ENCODE measurements at regions not wholly inside any gene's neighbourhood (a gene's known extent, or its start where the extent isn't known, plus 50 kb on each side); places are given as distances from the start of the nearest gene placed in this dataset.

DNA sequence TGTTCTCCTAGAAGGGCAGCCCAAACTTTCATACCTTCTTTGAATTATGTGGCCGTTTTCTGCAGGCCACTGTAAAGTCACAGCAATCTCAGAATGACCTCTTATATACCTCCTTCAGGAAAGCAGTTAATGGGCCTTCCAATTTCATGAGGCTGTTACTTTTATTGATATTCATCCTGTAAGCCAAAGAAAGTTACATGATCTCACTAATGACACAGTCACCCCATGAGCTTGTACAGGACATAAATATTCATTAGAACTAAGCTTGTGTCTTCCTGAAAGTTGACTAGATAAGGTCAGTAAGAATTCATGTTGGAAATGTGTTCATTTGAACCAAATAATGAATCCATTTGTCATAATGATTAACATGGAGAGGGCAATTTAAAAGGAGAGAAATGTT, 283.1 kb upstream of the NWD2 start:
- DNase-seq (ENCODE audit: low spot score): no peak
- no peak overlapping the region for H3K4me3 Mint-ChIP-seq
- peaks cover 3% of the 10 kb centered on the region for H3K9me3 Mint-ChIP-seq
- no peaks in the 10 kb centered on the region for H3K4me1 Mint-ChIP-seq (ENCODE audit: low read depth in 2 of 2)
- H3K27me3 Mint-ChIP-seq: no peaks in the 10 kb centered on the region
- H3K27ac Mint-ChIP-seq: no peak overlapping the region
- no peak for ATAC-seq
- no peaks in the 10 kb centered on the region for H3K36me3 Mint-ChIP-seq

DNA sequence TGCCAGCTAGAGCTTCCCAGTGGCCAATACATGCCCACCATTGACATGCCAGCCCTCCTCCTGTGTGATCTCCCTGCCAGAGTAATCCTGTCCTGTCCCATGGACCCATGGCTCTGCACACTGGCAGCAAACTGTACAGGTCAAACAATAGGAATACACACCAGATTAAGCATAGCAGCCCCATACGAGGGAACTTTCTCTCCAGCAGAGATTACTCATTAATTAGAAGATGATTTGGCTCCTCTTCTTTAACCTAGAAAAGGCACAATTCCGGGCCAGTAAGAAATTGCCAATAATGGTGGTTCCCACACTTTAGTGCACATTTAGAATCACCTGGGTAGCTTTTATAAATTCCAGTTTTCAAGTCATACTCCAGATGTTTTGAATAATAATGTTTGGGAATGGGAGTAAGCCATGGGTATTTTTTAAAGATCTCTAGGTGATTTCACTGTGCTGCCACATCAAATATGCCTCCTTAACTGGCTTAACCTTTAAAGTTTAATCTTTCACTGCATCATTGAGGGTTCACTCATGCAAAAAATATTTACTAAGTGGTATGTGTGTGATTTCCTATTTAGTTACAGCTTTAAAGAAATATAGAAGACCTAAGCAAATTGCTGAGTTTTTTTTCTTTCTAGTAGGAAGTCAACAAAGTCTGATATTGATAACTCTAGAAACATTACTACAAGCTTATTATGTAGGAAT, 277.6 kb upstream of the NWD2 start:
- no peak overlapping the region for H3K27ac Mint-ChIP-seq
- DNase-seq (ENCODE audit: low spot score) (no peak), ATAC-seq (no peak)
- H3K4me1 Mint-ChIP-seq (ENCODE audit: low read depth in 2 of 2): no peaks in the 10 kb centered on the region
- H3K27me3 Mint-ChIP-seq: no peaks in the 10 kb centered on the region
- no peak overlapping the region for H3K4me3 Mint-ChIP-seq
- no peaks in the 10 kb centered on the region for H3K36me3 Mint-ChIP-seq
- peaks cover 11% of the 10 kb centered on the region for H3K9me3 Mint-ChIP-seq

DNA sequence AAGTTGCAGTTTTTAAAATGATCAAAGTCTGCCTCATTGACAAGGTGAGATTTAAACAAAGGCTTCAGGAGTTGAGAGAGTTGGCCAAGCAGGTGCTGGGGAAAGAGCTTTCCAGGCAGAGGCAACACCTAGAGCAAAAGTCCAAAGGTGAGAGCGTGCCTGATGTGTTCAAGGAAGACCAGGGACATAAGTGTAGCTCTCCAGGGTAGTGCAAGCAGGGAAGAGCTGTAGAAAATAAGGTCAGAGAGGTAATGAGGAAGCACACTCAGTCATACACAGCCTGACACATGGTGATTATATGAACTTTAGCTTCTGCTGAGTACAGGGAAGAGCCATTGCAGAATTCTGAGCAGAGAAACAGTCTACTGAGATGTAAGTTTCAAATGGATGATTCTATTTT, 265.0 kb upstream of the NWD2 start:
- no peaks in the 10 kb centered on the region for H3K4me1 Mint-ChIP-seq (ENCODE audit: low read depth in 2 of 2)
- DNase-seq (ENCODE audit: low spot score) (no peak), ATAC-seq (no peak)
- peaks cover 10% of the 10 kb centered on the region for H3K9me3 Mint-ChIP-seq
- peaks cover 5% of the 10 kb centered on the region for H3K36me3 Mint-ChIP-seq
- no peaks in the 10 kb centered on the region for H3K27me3 Mint-ChIP-seq
- no peak overlapping the region for H3K4me3 Mint-ChIP-seq
- H3K27ac Mint-ChIP-seq: no peak overlapping the region

- H3K9me3 Mint-ChIP-seq: peaks cover 7% of the 10 kb centered on the region
- no peak overlapping the region for H3K27ac Mint-ChIP-seq
- H3K4me3 Mint-ChIP-seq: no peak overlapping the region
- no peaks in the 10 kb centered on the region for H3K36me3 Mint-ChIP-seq
- no peaks in the 10 kb centered on the region for H3K27me3 Mint-ChIP-seq
- H3K4me1 Mint-ChIP-seq (ENCODE audit: low read depth in 2 of 2): no peaks in the 10 kb centered on the region
- no peak for DNase-seq (ENCODE audit: low spot score)
- no peak for ATAC-seq
Measured at GRCh38 chr4:36990128-36990872, 254.2 kb upstream of the NWD2 start.

- Mint-ChIP-seq H3K27me3 (no peaks in the 10 kb centered on the region), H3K9me3 (peaks cover 3% of the 10 kb centered on the region), H3K4me3 (no peak overlapping the region), H3K4me1 (ENCODE audit: low read depth in 2 of 2) (no peaks in the 10 kb centered on the region), H3K36me3 (no peaks in the 10 kb centered on the region), H3K27ac (no peak overlapping the region)
- DNase-seq (ENCODE audit: low spot score): no peak
- no peak for ATAC-seq
Measured at GRCh38 chr4:36997727-36998126, 246.8 kb upstream of the NWD2 start.

GRCh38 chr4:37000281-37000680, 244.3 kb upstream of the NWD2 start:
- DNase-seq (ENCODE audit: low spot score): no peak
- Mint-ChIP-seq H3K27ac (no peak overlapping the region), H3K4me1 (ENCODE audit: low read depth in 2 of 2) (no peaks in the 10 kb centered on the region), H3K36me3 (no peaks in the 10 kb centered on the region), H3K27me3 (no peaks in the 10 kb centered on the region), H3K4me3 (no peak overlapping the region), H3K9me3 (peaks cover 5% of the 10 kb centered on the region)
- no peak for ATAC-seq

- ATAC-seq (no peak), DNase-seq (ENCODE audit: low spot score) (no peak)
- Mint-ChIP-seq H3K4me3 (no peak overlapping the region), H3K36me3 (no peaks in the 10 kb centered on the region), H3K4me1 (ENCODE audit: low read depth in 2 of 2) (no peaks in the 10 kb centered on the region), H3K27me3 (no peaks in the 10 kb centered on the region), H3K9me3 (peaks cover 9% of the 10 kb centered on the region), H3K27ac (no peak overlapping the region)
Measured at GRCh38 chr4:37001688-37002436, 242.7 kb upstream of the NWD2 start.

DNA sequence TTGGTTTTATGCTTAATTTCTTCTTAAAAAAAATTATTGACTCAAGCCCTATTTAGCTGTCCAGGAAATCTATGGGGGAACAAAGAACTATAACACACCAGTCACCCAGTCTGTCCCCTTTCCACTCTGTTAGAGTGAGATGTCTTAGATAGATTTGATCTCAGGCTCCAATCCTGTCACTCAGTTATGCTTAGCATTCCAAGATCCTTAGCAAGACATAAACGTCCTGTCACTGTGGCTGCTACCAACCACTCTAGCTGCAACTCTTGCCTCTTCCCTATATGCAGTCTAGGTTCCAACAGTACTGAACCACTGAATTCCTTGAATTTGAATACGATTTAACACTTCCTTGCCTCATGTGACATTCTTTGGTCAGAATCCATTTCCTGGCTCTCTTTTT, 241.9 kb upstream of the NWD2 start:
- no peaks in the 10 kb centered on the region for H3K27me3 Mint-ChIP-seq
- peaks cover 9% of the 10 kb centered on the region for H3K9me3 Mint-ChIP-seq
- H3K4me1 Mint-ChIP-seq (ENCODE audit: low read depth in 2 of 2): no peaks in the 10 kb centered on the region
- DNase-seq (ENCODE audit: low spot score) (no peak), ATAC-seq (no peak)
- H3K27ac Mint-ChIP-seq: no peak overlapping the region
- no peak overlapping the region for H3K4me3 Mint-ChIP-seq
- H3K36me3 Mint-ChIP-seq: no peaks in the 10 kb centered on the region

DNA sequence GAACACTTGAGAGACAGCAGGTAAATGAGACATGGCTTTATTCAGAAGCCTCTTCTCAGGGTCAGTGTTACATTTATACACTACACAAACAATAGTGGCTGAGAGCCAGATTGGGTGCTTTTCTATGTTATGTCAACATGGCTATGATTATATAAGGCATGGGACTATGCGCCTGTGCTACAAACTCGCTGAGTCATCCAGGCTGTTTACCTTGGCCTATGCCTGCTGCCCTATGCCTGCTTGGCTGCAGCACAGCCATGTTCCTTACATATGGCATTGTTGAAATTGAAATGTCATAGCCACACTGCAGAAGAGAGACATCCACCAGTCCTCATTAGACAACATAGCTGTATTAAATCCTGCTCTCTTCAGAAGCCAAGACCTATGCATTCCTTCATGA, 236.3 kb upstream of the NWD2 start:
- Mint-ChIP-seq H3K4me3 (no peak overlapping the region), H3K36me3 (no peaks in the 10 kb centered on the region), H3K27ac (no peak overlapping the region), H3K4me1 (ENCODE audit: low read depth in 2 of 2) (no peaks in the 10 kb centered on the region), H3K9me3 (peaks cover 7% of the 10 kb centered on the region), H3K27me3 (no peaks in the 10 kb centered on the region)
- DNase-seq (ENCODE audit: low spot score) (no peak), ATAC-seq (no peak)

DNA sequence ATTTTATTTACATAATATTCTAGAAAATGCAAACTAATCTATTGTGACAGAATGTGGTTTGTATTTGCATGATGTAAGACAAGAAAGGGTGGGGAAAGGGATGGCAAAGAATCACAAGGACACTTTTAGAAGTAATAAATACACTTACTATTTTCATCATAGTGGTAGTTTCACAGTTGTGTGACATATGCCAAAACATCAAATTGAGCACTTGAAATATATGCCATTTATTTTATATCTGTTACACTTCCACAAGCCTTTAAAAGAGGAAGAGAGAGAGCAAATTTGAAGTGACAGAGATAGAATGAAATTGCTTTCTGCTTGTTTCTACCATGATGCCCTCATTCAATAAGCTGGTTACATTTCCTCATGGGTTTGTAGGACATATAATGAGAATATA, 230.0 kb upstream of the NWD2 start:
- Mint-ChIP-seq H3K27ac (no peak overlapping the region), H3K36me3 (no peaks in the 10 kb centered on the region), H3K4me1 (ENCODE audit: low read depth in 2 of 2) (no peaks in the 10 kb centered on the region), H3K9me3 (peaks cover 3% of the 10 kb centered on the region), H3K27me3 (no peaks in the 10 kb centered on the region), H3K4me3 (no peak overlapping the region)
- ATAC-seq (no peak), DNase-seq (ENCODE audit: low spot score) (no peak)

DNA sequence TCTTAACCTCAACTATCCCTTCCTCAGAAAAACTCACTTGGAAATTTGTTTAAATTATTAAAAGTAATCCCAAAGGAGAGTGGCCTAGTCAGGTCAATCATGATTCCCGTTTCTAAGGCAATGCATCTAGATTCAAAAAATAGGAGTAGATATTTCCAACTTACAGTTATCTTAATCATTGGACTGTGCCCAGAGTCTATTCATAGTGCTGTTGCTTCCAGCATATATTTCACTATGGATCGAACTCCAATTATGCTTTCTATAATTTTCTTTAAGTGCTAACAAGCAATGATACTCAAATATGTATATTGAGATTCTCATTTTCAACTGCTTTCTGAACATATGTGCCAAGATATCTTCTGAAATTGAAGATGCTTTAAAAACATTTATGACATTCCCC, 229.2 kb upstream of the NWD2 start:
- Mint-ChIP-seq H3K4me1 (ENCODE audit: low read depth in 2 of 2) (no peaks in the 10 kb centered on the region), H3K27ac (no peak overlapping the region), H3K27me3 (no peaks in the 10 kb centered on the region), H3K9me3 (peaks cover 4% of the 10 kb centered on the region), H3K4me3 (no peak overlapping the region), H3K36me3 (no peaks in the 10 kb centered on the region)
- no peak for DNase-seq (ENCODE audit: low spot score)
- ATAC-seq: no peak

GRCh38 chr4:37023504-37023903, 221.0 kb upstream of the NWD2 start:
- Mint-ChIP-seq H3K4me3 (no peak overlapping the region), H3K9me3 (peaks cover 32% of the 10 kb centered on the region), H3K27ac (no peak overlapping the region), H3K27me3 (no peaks in the 10 kb centered on the region), H3K36me3 (no peaks in the 10 kb centered on the region), H3K4me1 (ENCODE audit: low read depth in 2 of 2) (no peaks in the 10 kb centered on the region)
- no peak for ATAC-seq
- DNase-seq (ENCODE audit: low spot score): no peak

- Mint-ChIP-seq H3K9me3 (peaks cover 32% of the 10 kb centered on the region), H3K27me3 (no peaks in the 10 kb centered on the region), H3K4me1 (ENCODE audit: low read depth in 2 of 2) (no peaks in the 10 kb centered on the region), H3K27ac (no peak overlapping the region), H3K36me3 (no peaks in the 10 kb centered on the region), H3K4me3 (no peak overlapping the region)
- DNase-seq (ENCODE audit: low spot score) (no peak), ATAC-seq (no peak)
Measured at GRCh38 chr4:37023996-37024395, 220.5 kb upstream of the NWD2 start.

DNA sequence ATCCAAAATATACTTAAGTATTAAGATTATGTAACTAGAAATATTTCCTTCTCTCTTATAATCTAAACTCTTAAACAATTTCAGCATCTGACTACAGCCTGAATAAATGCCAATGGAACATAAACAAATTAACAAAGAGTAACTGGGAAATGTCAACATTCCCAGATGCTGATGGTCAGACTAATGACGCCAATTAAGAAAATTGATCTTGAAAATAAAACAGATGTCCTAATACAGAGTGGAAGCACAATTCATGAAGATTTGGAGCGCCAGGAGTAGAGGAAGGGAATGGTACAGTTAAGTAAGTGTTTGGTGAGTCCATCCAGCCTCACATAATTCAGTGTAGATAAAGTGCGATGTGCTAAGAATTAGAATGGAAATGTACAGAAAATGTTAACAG, 203.7 kb upstream of the NWD2 start:
- H3K36me3 Mint-ChIP-seq: no peaks in the 10 kb centered on the region
- H3K9me3 Mint-ChIP-seq: peaks cover 13% of the 10 kb centered on the region

More for the DNA sequence above, 203.7 kb upstream of the NWD2 start:
- H3K4me3 Mint-ChIP-seq: no peak overlapping the region
- ATAC-seq (no peak), DNase-seq (ENCODE audit: low spot score) (no peak)
- H3K27ac Mint-ChIP-seq: no peak overlapping the region
- H3K4me1 Mint-ChIP-seq (ENCODE audit: low read depth in 2 of 2): no peaks in the 10 kb centered on the region
- no peaks in the 10 kb centered on the region for H3K27me3 Mint-ChIP-seq

All from natural killer cell treated with Interleukin-12 subunit alpha and Interleukin-12 subunit beta and Interleukin-15 and Interleukin-18, amount 100 ng/mL, for 72 hours (primary cell).